ENCODE measurements at regions not wholly inside any gene's neighbourhood (a gene's known extent, or its start where the extent isn't known, plus 50 kb on each side); places are given as distances from the start of the nearest gene placed in this dataset.
"Not testable (repeated sequence)": the region's sequence is repeated elsewhere in the genome, so short reads cannot be mapped to it uniquely, and the experiment has no call there.

DNA sequence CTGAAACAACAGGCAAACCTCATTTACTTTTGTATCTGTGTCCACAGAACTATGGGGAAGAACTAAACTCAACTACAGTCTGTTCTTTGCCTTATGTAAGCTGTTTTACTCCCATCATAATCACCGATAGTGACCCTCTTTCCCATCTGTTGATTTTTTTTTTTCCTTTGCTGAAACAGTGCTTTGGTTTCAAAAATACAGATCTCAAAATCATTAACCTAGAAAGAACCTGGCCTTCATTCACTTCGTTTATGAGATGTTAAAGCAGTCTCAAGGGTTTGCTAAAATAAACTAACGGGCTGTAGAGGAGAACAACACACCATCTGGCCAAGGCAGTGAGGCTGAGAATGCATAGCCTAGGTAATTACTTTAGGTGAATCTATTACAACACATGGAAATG lies 706.6 kb upstream of the ZNF608 start:
- no peak for DNase-seq

DNA sequence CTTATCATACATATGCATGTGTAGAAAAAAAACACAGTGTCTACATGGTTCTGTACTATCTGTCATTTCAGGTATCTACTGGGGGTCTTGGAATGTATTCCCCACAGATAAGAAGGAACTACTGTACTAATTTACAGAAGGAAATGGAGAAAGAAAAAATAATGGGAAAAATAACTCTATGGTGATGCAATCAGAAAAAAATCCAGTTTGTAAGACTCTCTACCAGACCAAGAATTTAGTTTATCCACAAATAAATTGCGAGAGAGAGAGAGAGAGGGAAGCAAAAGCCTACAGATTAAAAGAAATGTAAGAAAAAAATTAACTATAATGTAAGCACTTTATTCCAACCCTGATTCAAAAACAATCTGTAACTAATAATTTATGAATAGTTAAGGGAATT lies 708.6 kb upstream of the ZNF608 start:
- DNase-seq = no peak

DNA sequence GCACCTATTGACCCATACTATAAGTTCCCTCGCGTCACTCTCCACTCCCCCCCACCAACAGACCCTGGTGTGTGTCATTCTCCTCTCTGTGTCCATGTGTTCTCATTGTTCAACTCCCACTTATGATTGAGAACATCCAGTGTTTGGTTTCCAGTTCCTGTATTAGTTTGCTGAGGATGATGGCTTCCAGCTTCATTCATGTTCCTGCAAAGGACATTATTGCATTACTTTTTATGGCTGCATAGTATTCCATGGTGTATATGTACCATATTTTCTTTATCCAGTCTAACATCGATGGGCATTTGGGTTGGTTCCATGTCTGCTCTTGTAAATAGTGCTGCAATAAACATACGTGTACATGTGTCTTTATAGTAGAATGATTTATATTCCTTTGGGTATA lies 709.6 kb upstream of the ZNF608 start:
- DNase-seq = not testable (repeated sequence)

DNA sequence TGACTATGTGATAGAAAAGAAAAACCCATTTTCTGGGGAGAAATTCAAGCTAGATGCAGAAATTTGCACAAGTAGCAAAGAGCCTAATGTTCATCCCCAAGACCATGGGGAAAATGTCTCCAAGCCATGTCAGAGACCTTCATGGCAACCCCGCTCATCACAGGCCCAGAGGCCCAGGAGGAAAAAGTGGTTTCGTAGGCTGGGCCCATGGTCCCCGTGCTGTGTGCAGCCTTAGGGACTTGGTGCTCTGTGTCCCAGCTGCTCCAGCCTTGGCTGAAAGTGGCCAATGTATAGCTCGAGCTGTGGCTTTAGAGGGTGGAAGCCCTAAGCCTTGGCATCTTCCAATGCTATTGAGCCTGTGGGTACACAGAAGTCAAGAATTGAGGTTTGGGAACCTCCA lies 711.2 kb upstream of the ZNF608 start:
- no peak for DNase-seq

DNA sequence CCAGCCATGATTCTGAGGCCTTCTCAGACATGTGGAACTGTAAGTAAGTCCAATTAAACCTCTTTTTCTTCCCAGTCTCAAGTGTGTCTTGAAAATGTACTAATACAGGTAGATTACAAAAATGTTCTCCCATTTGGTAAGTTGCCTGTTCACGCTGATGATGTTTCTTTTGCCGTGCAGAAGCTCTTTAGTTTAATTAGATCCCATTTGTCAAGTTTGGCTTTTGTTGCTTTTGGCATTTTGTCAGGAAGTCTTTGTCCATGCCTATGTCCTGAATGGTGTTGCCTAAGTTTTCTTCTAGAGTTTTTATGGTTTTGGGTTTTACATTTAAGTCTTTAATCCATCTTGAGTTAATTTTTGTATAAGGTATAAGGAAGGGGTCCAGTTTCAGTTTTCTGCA lies 712.5 kb upstream of the ZNF608 start:
- not testable (repeated sequence) for DNase-seq

DNA sequence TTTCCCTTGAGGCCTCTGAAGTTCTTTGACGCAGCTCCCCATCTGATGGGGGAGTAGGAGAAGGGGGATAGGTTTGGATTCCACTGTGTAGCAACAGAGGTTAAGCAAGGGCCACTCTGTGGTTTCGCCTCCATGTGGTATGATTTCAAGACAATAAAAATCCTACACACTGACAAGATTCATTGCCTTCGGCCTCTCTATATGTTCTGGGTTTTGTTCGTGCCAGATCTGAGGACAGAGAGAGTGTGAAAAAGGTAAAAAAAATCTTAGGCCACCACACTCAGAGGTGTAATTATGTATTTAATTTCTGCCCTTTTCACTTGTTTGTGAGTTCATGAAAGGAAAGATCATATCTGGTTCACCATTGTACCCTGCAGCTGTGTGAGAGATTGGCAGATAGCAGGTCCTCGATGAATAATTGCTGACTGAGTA lies 715.2 kb upstream of the ZNF608 start:
- no peak for DNase-seq

DNA sequence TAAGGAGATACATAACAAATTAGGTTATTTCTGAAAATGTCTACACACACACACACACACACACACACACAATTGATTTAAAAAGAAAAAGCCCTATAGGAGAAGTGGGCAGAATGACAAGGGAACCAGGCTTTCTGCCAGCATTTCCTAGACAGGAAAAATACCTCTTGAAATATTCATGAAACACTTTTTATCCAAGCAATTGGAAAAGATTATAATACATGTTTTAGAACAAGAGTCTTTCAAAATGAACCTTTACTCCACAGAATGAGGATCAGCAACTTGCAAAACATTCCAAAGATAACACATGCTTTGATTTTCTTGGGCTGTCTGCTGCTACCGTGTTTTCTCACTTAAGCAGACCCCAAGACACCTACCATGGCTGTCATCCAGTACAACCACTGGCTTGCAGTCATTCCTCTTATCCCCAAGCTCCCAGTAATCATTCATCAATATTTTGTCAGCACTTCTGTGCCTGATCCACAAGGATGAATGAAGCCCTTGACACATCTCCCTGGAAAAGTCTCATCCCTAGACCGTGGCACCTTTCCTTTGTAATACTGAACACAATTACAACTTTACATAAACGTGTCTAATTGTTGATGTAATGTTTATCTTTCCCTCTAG lies 717.1 kb upstream of the ZNF608 start:
- no peak for DNase-seq

DNA sequence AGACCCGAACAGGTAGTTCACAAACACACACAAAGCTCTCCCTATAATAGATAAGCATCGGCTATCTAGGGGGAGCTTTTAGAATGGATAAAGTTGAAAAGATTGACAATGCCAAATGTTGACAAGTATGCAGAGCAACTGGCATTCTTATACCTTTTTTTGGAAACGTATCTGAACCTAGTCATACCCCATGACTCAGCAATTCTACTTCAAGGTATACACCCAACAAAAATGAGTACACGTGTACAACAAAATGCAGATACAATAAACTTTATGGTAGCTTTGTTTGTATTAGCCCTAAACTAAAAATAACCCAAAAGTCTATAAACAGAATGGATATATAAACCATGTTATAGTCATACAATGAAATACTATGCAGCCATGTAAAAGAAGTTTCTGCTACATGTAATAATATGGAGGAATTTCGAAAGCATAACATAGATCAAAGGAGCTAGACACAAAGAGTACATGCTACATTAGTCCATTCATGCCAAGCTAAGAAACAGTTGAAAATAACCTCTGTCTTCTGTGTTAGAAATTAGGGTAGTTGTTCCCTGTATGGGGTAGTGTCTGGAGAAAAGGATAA lies 718.5 kb upstream of the ZNF608 start:
- no peak for DNase-seq

DNA sequence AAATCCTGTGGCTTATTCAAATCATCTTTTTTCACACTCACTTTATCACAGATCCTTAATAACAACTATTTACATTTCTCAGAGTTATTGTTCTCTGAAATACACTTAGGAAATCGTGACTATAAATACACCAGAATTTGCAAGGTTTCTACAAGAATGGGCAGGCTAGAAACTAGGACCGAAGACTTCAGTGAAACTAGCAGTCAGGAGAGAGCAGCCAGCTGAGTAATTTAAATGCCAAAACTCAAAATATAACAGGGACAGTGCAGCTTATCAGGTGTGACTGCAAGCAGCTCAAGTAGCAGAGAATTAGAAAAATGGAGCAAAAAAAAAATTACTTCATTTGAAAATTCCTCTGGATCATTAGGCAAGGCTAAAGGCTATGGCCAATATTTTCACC lies 719.3 kb upstream of the ZNF608 start:
- no peak for DNase-seq

DNA sequence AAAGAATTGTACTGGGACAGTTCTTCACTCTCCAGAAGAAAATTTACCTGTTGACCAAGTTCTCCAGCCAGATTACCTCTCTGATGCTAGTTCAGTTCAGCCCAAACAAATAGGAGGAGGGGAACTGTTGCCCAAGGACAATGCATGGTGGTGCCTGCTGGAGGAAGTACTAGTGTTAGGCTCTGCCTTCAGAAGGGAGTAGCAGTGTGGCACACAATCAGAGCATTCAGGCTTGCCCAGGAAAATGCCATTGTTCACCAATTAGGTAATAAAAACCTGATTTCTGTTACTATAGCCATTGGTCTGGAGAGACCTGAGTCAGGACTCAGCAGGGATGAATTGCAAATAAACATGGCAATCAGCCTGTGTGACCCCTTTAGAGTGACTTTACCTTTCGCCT lies 720.8 kb upstream of the ZNF608 start:
- no peak for DNase-seq

DNA sequence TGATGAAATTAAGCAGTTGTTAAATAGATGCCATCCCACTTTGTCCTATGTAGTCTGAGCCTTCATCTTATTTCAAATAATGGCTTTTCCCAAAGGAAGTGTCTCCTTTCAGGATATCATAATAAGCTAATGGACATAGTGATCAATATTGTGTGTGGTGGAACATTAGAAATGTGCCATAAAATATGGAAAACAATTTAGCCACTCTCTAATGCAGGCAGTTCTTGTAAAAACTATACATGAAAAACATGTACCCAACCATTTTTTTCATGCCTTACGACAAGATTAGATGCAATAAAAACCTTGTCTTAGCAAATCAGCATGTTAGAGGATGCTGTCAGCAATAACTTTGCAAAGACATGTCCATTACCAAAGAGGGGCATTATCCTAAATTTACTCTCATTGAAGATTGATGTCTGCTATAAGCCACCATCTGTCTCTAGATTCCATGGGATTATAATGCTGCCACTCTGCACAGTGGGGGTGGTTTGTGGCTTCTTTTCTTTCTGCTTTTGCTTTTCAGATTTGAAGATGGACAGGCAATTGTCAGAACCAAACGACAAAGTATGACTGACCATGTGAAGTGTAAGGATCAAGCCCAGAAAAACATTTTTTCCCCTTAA lies 724.0 kb upstream of the ZNF608 start:
- DNase-seq = no peak

DNA sequence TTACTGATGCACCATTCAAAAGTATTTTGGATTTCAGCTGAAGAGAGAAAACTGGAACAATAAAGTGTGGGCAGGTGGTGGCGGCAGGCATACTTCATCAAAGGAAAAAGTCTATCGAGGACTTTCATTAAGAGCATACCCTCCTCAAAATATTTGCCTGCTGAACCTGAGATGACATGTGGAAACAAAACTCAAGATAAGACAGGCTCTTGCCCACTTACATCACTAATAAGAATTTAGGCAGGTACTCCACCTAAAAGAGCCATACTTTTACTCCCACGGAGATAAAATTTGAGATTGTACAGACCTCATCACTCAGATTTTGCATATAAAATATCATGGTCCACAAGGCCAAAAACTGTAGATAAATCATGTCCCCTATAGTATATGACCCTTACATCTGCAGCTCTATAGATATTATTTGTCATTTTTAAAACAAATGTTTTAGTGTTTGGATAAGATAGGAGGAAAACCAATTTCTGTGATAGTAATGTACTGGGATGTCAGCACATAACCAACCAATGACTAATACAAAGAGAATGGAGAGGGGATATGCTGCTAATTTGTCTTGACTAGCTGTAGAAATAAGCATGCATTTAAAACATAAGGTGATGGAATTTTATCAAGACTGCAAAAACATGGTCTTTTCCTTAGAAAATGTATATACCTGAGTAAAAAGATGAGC lies 730.6 kb upstream of the ZNF608 start:
- no peak for DNase-seq

DNA sequence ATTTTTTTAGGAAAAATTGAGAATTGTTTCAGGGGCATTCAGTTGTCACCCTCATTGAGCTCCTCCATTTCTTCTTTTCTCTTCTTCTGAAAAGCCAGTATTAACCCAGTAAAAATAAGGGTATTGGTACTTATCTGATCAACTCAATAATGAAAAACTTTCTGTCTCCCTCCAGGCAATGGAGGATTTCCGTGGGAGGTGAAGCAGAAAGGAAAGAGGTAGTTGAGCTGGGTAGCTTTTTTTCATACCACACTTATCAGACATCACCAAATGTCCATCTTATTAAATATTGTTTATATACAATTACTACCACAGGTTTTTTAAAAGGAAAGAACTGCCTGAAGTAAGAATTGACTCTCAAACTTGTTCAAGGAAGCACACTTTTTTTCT lies 731.1 kb upstream of the ZNF608 start:
- no peak for DNase-seq

DNA sequence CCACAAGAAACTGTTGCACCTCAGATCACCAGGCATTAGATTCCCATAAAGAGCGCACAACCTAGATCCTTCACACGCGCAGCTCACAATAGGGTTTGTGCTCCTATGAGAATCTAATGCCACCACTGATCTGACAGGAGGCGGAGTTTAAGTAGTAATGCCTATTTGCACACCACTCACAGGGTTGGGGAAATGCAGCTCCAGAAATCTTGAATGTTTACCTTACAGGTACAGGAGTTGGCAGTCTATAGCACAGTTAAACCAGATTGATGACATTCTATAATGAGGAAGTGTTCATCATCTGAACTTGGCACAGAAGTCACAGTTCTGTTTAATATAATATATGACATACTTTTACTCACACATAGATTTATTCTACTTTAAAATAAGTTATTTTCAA lies 732.2 kb upstream of the ZNF608 start:
- DNase-seq = no peak

DNA sequence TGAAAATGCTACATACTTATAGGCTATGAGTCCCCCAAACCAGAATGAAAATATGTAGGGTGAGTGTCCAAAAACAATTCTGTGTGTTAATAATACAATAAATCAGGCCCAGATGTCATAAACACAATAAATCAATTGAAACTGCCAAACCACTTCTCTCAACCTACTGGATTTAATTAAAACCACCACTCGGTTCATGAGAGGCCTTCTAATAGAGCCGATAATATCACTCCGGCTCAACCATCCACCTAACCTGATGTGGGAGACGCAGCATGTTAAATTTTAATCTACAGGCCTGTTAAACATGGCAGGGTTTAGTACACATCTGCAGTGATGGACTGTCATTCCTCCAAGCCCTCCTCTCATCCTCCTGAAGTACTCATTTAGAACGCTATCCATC lies 734.5 kb upstream of the ZNF608 start:
- no peak for DNase-seq

DNA sequence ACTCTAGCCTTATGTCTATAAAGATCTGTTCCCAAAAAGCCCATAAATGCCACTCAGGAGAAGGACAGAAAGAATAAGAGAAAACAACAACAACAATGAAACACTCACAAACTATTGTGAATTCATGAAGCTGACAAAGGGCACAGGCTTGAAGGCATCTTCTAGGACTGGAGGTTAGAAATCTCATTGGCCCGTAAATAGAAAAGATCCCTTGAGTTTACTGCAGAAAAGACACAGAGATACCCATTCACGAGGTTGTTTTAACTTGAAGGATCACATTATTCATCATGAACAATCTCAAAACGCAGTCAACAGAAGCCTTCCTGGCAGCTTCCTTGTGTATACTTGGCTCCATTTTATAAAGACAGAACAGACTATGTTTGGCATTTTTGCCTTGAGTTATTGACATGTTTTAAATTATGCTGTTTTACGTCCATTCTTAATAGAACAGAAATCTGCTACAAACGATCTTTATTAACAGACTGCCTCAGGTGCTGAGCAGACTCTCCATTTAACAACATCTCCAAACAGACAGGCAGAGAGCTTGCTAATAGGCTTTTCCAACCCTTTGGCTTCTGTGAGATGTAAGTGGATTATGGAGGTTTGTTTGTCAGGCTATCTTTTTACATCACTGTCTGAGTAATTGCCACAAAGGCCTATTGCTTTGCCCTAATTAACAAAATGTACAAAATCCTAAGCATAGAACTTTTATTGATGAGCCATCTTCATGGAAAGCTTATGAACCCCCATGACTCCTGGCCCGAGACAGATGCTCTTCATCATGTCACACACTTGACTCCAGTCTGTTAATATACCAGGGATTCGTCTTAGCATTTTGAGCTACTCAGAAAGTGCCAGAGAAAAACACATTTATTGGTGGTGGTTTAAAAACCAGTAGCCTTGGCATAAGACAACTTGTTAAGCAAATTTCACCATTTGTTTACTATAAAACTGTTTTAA lies 735.3 kb upstream of the ZNF608 start:
- DNase-seq = no peak

DNA sequence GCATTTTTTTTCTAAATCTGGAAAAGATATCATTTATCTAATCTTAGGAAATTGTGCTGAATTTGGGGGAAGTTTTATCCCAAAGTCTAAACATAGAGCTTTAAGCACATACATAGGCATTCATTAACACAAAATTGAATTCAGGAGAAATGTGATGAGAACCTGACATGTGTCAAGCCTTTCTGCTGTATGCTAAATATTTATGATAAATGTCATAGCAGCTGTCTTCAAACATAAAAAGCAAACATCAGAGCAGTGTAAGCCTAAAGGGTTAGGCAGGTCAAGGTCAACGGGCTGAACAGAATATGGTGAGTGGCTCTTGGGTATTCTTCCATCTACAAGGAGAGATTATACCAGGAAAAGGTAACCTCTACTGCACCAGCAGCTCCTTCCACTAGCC lies 737.2 kb upstream of the ZNF608 start:
- DNase-seq = no peak

DNA sequence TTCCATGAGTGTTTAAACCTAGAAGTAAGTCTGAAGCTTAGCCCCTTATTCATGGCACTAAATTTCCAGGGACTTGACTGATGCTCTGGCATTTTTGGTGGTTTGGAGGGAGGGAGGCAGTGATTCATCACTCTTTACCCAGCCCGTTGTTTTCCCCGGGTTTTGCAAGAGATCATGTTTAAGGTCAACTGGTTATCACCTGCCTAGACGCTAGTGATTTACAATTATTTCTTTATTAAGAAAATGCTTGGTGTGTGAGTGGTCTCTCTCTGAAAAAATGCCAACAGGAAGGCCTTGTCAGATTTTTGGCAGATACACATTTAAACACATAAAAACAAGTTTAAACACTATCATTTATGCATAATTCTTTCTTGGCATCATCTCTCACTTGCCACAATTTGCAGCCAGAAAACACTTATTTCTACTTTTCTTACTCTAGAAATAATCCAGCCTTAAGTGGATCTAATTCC lies 737.9 kb upstream of the ZNF608 start:
- DNase-seq = no peak

DNA sequence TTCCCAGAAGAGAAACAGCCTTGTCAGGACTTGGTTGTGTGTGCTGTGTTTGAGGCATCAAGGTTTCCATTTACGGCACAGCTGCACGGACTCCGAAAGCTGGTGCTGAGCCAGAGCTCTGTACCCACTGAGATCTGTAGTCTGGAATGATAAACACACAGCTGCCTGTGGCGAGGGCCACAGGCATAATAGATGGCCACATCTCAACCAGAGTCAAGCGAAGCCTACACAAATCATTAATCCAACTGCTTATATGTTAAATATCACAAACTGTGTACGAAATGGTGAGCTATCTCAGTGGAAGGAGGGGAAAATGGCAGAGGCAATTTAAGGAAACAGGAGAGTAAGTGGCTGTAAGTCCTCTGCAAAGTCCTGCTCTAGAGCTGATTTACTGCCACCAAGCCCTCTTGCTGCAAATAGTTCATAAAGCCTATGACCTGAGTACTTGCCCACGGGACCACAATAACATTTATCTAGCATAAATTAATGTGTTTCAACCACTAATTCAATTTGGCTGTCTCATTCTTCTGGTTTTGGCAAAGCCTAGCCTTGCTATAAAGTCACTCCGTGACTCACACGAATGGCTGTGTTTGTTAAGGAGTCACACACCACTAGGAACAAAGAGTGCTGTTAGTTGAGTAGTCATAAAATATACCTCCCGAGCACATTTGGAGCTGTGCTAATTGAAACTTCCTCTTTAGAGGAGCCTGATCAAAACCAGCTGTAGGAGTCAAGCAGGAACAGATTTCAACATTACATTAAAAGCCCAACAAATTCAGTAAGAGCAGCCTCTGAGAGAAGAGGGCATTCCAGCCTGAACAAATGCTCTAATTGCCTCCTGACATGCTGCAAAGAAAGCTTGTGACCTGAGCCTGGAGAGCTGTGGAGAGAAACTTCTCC lies 738.6 kb upstream of the ZNF608 start:
- no peak for DNase-seq

DNA sequence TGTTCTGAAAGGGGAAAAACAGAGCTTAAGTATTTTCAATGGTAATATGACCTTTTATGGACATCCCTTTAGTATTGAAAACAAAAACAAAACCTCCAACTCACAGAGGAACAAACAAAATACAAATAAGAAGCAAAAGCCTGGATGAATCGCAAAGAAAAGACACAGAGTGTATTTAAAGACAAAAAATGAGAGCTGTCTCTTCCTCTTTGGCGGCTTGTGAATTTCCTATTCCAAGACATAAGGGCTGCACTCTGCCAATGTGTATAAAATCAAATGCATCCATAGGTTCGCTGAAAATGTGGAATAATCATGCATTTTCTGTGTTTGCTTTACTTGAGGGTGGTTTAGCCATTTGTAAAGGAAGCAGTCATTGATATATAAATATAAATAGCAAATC lies 739.3 kb upstream of the ZNF608 start:
- no peak for DNase-seq

DNA sequence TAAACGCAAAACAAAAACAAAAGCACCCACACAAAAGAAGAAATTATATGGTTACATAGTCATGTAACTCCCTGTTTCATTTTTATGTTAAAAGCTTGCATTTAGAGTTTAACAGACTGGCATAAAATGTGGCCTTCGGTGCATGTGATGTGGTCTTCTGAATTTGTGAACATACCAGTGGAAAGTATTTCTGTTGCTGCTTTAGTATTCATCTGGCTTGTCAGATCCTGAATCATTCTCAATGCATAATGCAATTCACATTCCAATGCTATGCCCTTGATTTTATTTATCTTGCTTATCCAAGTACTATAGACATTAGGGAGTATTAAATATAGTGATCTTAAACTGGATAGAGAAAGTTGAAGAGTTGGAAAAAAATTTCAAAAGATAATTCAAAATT lies 740.2 kb upstream of the ZNF608 start:
- no peak for DNase-seq

DNA sequence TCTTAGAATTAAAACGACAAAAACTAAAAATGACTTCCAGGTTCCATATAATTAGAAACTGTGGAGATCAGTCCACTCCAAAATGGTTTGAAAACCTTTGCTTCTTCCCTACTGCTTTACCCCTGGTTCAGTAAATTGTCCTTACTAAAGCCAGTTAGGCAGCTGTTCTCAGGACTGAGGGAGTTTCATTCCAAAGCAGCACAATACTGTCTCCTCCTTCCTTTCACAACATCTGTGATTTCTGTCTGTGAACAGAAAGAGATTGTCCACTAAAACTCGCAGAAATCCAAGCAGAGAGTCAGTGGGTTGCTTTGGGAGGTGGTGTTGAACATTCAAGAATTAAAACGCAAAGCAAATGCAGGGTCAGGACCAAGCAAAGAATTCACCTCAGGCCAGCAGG lies 740.8 kb upstream of the ZNF608 start:
- no peak for DNase-seq

Data from KG1 (cell line).